ENCODE measurements at regions not wholly inside any gene's neighbourhood (a gene's known extent, or its start where the extent isn't known, plus 50 kb on each side); places are given as distances from the start of the nearest gene placed in this dataset.
A peak's percentile ranks its signal among the peaks of the same experiment; 100 is the strongest.

- Mint-ChIP-seq H3K9me3 (no peaks in the 10 kb centered on the region), H3K4me3 (no peak overlapping the region), H3K4me1 (ENCODE audit: low read depth) (no peaks in the 10 kb centered on the region), H3K36me3 (ENCODE audit: insufficient read depth) (no peaks in the 10 kb centered on the region), H3K27me3 (ENCODE audit: low read depth) (peaks cover 4% of the 10 kb centered on the region)
- no peak for ATAC-seq
- DNase-seq = no peak
Measured at GRCh38 chr15:62469874-62470688, 305.0 kb upstream of the C2CD4B start.

GRCh38 chr15:62472616-62473299, 307.7 kb upstream of the C2CD4B start:
- no peak for ATAC-seq

GRCh38 chr15:62474021-62474770, 309.1 kb upstream of the C2CD4B start:
- DNase-seq (no peak), ATAC-seq (no peak)
- H3K27me3 Mint-ChIP-seq (ENCODE audit: low read depth) = no peaks in the 10 kb centered on the region
- H3K9me3 Mint-ChIP-seq = no peaks in the 10 kb centered on the region
- H3K4me1 Mint-ChIP-seq (ENCODE audit: low read depth) = no peaks in the 10 kb centered on the region
- no peaks in the 10 kb centered on the region for H3K36me3 Mint-ChIP-seq (ENCODE audit: insufficient read depth)
- no peak overlapping the region for H3K4me3 Mint-ChIP-seq

More at GRCh38 chr15:62472616-62473299, 307.7 kb upstream of the C2CD4B start:
- no peaks in the 10 kb centered on the region for H3K27me3 Mint-ChIP-seq (ENCODE audit: low read depth)
- DNase-seq = no peak
- H3K9me3 Mint-ChIP-seq = no peaks in the 10 kb centered on the region
- H3K4me3 Mint-ChIP-seq = no peak overlapping the region
- H3K36me3 Mint-ChIP-seq (ENCODE audit: insufficient read depth) = no peaks in the 10 kb centered on the region
- no peaks in the 10 kb centered on the region for H3K4me1 Mint-ChIP-seq (ENCODE audit: low read depth)

GRCh38 chr15:62474771-62475124, 309.7 kb upstream of the C2CD4B start:
- ATAC-seq (no peak), DNase-seq (no peak)
- Mint-ChIP-seq H3K36me3 (ENCODE audit: insufficient read depth) (no peaks in the 10 kb centered on the region), H3K4me1 (ENCODE audit: low read depth) (no peaks in the 10 kb centered on the region), H3K4me3 (no peak overlapping the region), H3K27me3 (ENCODE audit: low read depth) (no peaks in the 10 kb centered on the region), H3K9me3 (no peaks in the 10 kb centered on the region)

- no peaks in the 10 kb centered on the region for H3K36me3 Mint-ChIP-seq (ENCODE audit: insufficient read depth)
- ATAC-seq (no peak), DNase-seq (no peak)
- H3K4me3 Mint-ChIP-seq = no peak overlapping the region
- H3K27me3 Mint-ChIP-seq (ENCODE audit: low read depth) = no peaks in the 10 kb centered on the region
- H3K9me3 Mint-ChIP-seq = no peaks in the 10 kb centered on the region
- H3K4me1 Mint-ChIP-seq (ENCODE audit: low read depth) = no peaks in the 10 kb centered on the region
Measured at GRCh38 chr15:62475591-62475990, 310.5 kb upstream of the C2CD4B start.

- Mint-ChIP-seq H3K36me3 (ENCODE audit: insufficient read depth) (no peaks in the 10 kb centered on the region), H3K4me3 (no peak overlapping the region), H3K9me3 (no peaks in the 10 kb centered on the region), H3K27me3 (ENCODE audit: low read depth) (no peaks in the 10 kb centered on the region), H3K4me1 (ENCODE audit: low read depth) (no peaks in the 10 kb centered on the region)
- ATAC-seq (no peak), DNase-seq (no peak)
Measured at GRCh38 chr15:62476163-62476562, 311.1 kb upstream of the C2CD4B start.

GRCh38 chr15:62477929-62478328, 312.8 kb upstream of the C2CD4B start:
- H3K27me3 Mint-ChIP-seq (ENCODE audit: low read depth) = no peaks in the 10 kb centered on the region
- no peaks in the 10 kb centered on the region for H3K36me3 Mint-ChIP-seq (ENCODE audit: insufficient read depth)
- H3K4me3 Mint-ChIP-seq = no peak overlapping the region
- ATAC-seq (no peak), DNase-seq (no peak)
- H3K4me1 Mint-ChIP-seq (ENCODE audit: low read depth) = no peaks in the 10 kb centered on the region
- H3K9me3 Mint-ChIP-seq = no peaks in the 10 kb centered on the region

GRCh38 chr15:62482785-62483429, 317.8 kb upstream of the C2CD4B start:
- peak in 1 of 2 donors; percentile 37 for ATAC-seq
- Mint-ChIP-seq H3K27me3 (ENCODE audit: low read depth) (peaks cover 1% of the 10 kb centered on the region), H3K4me3 (no peak overlapping the region), H3K4me1 (ENCODE audit: low read depth) (no peaks in the 10 kb centered on the region), H3K9me3 (no peaks in the 10 kb centered on the region), H3K36me3 (ENCODE audit: insufficient read depth) (no peaks in the 10 kb centered on the region)
- no peak for DNase-seq

GRCh38 chr15:62483814-62484213, 318.7 kb upstream of the C2CD4B start:
- DNase-seq = no peak
- ATAC-seq = no peak
- H3K9me3 Mint-ChIP-seq = no peaks in the 10 kb centered on the region
- no peaks in the 10 kb centered on the region for H3K36me3 Mint-ChIP-seq (ENCODE audit: insufficient read depth)
- no peaks in the 10 kb centered on the region for H3K4me1 Mint-ChIP-seq (ENCODE audit: low read depth)
- H3K4me3 Mint-ChIP-seq = no peak overlapping the region
- H3K27me3 Mint-ChIP-seq (ENCODE audit: low read depth) = peaks cover 1% of the 10 kb centered on the region

GRCh38 chr15:62485170-62485720, 320.2 kb upstream of the C2CD4B start:
- no peaks in the 10 kb centered on the region for H3K9me3 Mint-ChIP-seq
- DNase-seq (no peak), ATAC-seq (no peak)
- no peaks in the 10 kb centered on the region for H3K4me1 Mint-ChIP-seq (ENCODE audit: low read depth)
- H3K4me3 Mint-ChIP-seq = no peak overlapping the region
- H3K27me3 Mint-ChIP-seq (ENCODE audit: low read depth) = peaks cover 6% of the 10 kb centered on the region
- no peaks in the 10 kb centered on the region for H3K36me3 Mint-ChIP-seq (ENCODE audit: insufficient read depth)

- Mint-ChIP-seq H3K9me3 (no peaks in the 10 kb centered on the region), H3K4me1 (ENCODE audit: low read depth) (no peaks in the 10 kb centered on the region), H3K27me3 (ENCODE audit: low read depth) (peaks cover 6% of the 10 kb centered on the region), H3K36me3 (ENCODE audit: insufficient read depth) (no peaks in the 10 kb centered on the region), H3K4me3 (no peak overlapping the region)
- ATAC-seq (no peak), DNase-seq (no peak)
Measured at GRCh38 chr15:62486041-62486440, 321.0 kb upstream of the C2CD4B start.

GRCh38 chr15:62488387-62488786, 323.3 kb upstream of the C2CD4B start:
- Mint-ChIP-seq H3K27me3 (ENCODE audit: low read depth) (peaks cover 6% of the 10 kb centered on the region), H3K9me3 (no peaks in the 10 kb centered on the region), H3K4me1 (ENCODE audit: low read depth) (no peaks in the 10 kb centered on the region), H3K4me3 (no peak overlapping the region), H3K36me3 (ENCODE audit: insufficient read depth) (no peaks in the 10 kb centered on the region)
- DNase-seq (no peak), ATAC-seq (no peak)

- Mint-ChIP-seq H3K27me3 (ENCODE audit: low read depth) (peaks cover 6% of the 10 kb centered on the region), H3K4me3 (no peak overlapping the region), H3K36me3 (ENCODE audit: insufficient read depth) (no peaks in the 10 kb centered on the region), H3K9me3 (no peaks in the 10 kb centered on the region), H3K4me1 (ENCODE audit: low read depth) (no peaks in the 10 kb centered on the region)
- ATAC-seq = no peak
- DNase-seq = no peak
Measured at GRCh38 chr15:62491642-62492041, 326.6 kb upstream of the C2CD4B start.

GRCh38 chr15:62492900-62493299, 327.8 kb upstream of the C2CD4B start:
- no peak for ATAC-seq
- Mint-ChIP-seq H3K4me3 (no peak overlapping the region), H3K9me3 (no peaks in the 10 kb centered on the region), H3K27me3 (ENCODE audit: low read depth) (peaks cover 5% of the 10 kb centered on the region), H3K4me1 (ENCODE audit: low read depth) (no peaks in the 10 kb centered on the region), H3K36me3 (ENCODE audit: insufficient read depth) (no peaks in the 10 kb centered on the region)
- no peak for DNase-seq

Data from activated T-cell treated with anti-CD3 and anti-CD28 coated beads, Interleukin-2, amount 50 U/mL, for 4 hours (primary cell).